Adrenal gland (tissue), 9 donors: ENCODE measurements at regions not wholly inside any gene's neighbourhood (a gene's known extent, or its start where the extent isn't known, plus 50 kb on each side); places are given as distances from the start of the nearest gene placed in this dataset.
"Not testable (repeated sequence)": the region's sequence is repeated elsewhere in the genome, so short reads cannot be mapped to it uniquely, and the experiment has no call there.

ENCODE experiments used
- DNase-seq, 7 donors: peaks; one replicate each; pipeline ENCODE4 v3.0.0-alpha.2; 2019 to 2020
- H3K27ac ChIP-seq, 5 donors: fragments of 200-600 bp; sonication (generic) in 4 of 5; 1 replicate in 3 of 5; 2 replicates in 2 of 5; pipeline versions ENCODE4 v1.5.1 to v1.8.0; 2016 to 2020; ENCODE audit warnings: mild to moderate bottlenecking in 1 of 5
- H3K27me3 ChIP-seq: fragments of 200-600 bp; 2 replicates; pipeline ENCODE4 v1.8.0; 2021
- H3K36me3 ChIP-seq, 2 donors: fragments of 200-600 bp; replicated peaks in 1 of 2; 1 replicate in 1 of 2; 2 replicates in 1 of 2; pipeline versions ENCODE4 v1.5.1 to v1.8.0; 2018 to 2022
- H3K4me1 ChIP-seq, 2 donors: fragments of 200-600 bp; replicated peaks in 1 of 2; 1 replicate in 1 of 2; 2 replicates in 1 of 2; pipeline versions ENCODE4 v1.5.1 to v1.8.0; 2018 to 2021
- H3K4me3 ChIP-seq, 4 donors: fragments of 200-600 bp; sonication (generic) in 3 of 4; one replicate each; pipeline ENCODE4 v1.5.1; 2016 to 2018
- H3K9me3 ChIP-seq, 3 donors: fragments of 200-600 bp; sonication (generic) in 1 of 3; replicated peaks in 1 of 3; 1 replicate in 2 of 3; 2 replicates in 1 of 3; pipeline versions ENCODE4 v1.5.1 to v1.8.0; 2016 to 2021
- POLR2A ChIP-seq, 2 donors: fragments of 450-650 bp; IDR thresholded peaks; one replicate each; pipeline ENCODE4 v1.6.1; 2017; ENCODE audit warnings: antibody characterized with exemption in 2 of 2, mild to moderate bottlenecking in 2 of 2, moderate library complexity in 1 of 2
- WGBS, 4 donors: extraction: QIAGEN DNeasy Blood & Tissue Kit in 2 of 4; methylation state at CpG; one replicate each; pipeline versions ENCODE4 v1.1.5 to v1.1.7; 2013 to 2017; 5-methylcytosine and 5-hydroxymethylcytosine counted together
- intact Hi-C, 2 donors: fragments of 100-400 bp; cut with DNase I; formaldehyde crosslinking; loops; one replicate each; pipeline versions ENCODE4 v1.14.1 to v1.15.0; 2022 to 2023
- TF ChIP-seq, protein P1 (sequence below), 6 experiments: fragments of 450-650 bp in 4 of 6; fragments of 200-600 bp in 2 of 6; sonication (generic) in 1 of 6; IDR thresholded peaks; 1 replicate in 5 of 6; 2 replicates in 1 of 6; pipeline versions ENCODE4 v1.5.1 to v1.8.0; 2016 to 2021; ENCODE audit warnings: antibody characterized with exemption in 6 of 6, mild to moderate bottlenecking in 2 of 6, moderate library complexity in 1 of 6
- donor health status: healthy with polysubstance abuse.
- donor health status: Bipolar disorder and iron deficiency.
- donor health status: DM: yes; HTN: yes; CAD: no.
- donor health status: DM: no; HTN: no; CAD: no.
- donor health status: DM: no; HTN: no; CAD: no.

DNA sequence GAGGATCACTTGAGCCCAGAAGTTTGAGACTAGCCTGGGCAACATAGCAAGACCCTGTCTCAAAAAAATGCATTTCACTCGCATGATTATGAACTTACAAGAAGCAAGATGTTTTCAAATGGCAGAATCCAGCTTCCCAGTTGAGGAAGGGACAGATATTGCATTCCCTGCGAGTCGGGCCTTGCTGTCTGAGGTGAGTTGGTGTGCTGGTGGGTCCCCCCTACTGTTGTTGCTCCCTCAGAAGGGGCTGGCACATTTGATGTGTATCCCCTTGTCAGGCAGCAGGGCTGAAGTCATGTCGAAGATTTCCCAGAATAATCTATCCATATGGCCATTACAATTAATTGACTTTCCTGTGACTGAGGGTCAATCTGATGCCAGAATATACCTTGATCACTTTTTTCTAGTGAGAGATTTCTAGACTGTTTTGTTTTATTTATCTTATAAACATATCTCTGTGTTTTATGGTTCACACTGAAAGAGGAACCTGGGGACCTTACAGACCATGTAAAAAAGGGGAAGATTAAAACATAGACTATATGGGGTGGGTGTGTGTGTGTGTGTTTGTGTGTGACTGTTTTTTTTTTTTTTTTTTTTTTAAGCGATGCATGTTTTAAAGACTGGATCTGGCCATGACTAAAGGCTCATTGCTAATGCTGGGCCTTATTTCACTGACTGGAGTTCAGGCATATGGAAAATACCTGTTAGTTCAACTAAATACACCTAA lies 112.1 kb upstream of the MRPS22 start:
- no peaks in the 10 kb centered on the region for H3K36me3 ChIP-seq
- TF ChIP-seq POLR2A (IDR thresholded peaks at IDR 0.05), result no peak
- WGBS, 4 donors, result 79 to 91% (median 87%) methylated on average over 4 to 5 of the region's 5 CpGs
- no peak for DNase-seq
- H3K9me3 ChIP-seq, result no peaks in the 10 kb centered on the region
- intact Hi-C loops, result no loop called here
- H3K27ac ChIP-seq, result no peak overlapping the region
- H3K4me3 ChIP-seq, result no peak overlapping the region
- peaks cover 13 to 14% of the 10 kb centered on the region in 2 donors for H3K4me1 ChIP-seq
- no peaks in the 10 kb centered on the region for H3K27me3 ChIP-seq

GRCh38 chr3:139232341-139232740 lies 111.5 kb upstream of the MRPS22 start:
- H3K36me3 ChIP-seq, H3K9me3 ChIP-seq, H3K27me3 ChIP-seq, H3K4me1 ChIP-seq, H3K4me3 ChIP-seq, H3K27ac ChIP-seq, DNase-seq, intact Hi-C loops: not testable (repeated sequence)
- WGBS, 4 donors, result 92 to 97% (median 94%) methylated on average over 3 of the region's 3 CpGs

DNA sequence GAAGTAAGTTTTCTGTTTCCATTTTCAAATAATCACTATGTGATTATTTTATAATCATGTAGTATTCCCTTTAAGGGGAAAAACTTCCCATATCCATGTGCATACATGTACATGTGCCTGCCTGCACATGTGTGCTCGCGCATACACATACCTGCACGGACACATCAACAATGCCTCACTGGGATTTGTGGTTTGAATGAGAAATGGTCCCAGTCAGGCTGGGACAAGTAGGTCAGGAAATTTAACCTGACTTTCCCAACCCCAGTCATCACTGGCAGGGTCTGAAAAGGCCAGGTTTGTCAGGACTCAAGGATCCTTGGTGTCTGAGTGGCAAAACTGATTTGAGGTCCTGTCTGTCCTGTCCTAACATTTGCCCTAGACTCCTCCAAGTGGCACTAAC lies 109.3 kb upstream of the MRPS22 start:
- intact Hi-C loops, result no loop called here

GRCh38 chr3:139235192-139235591 lies 108.6 kb upstream of the MRPS22 start:
- no peak overlapping the region for H3K4me3 ChIP-seq
- H3K27ac ChIP-seq, result no peak overlapping the region
- TF ChIP-seq POLR2A (IDR thresholded peaks at IDR 0.05), result no peak
- TF ChIP-seq, protein P1, sequence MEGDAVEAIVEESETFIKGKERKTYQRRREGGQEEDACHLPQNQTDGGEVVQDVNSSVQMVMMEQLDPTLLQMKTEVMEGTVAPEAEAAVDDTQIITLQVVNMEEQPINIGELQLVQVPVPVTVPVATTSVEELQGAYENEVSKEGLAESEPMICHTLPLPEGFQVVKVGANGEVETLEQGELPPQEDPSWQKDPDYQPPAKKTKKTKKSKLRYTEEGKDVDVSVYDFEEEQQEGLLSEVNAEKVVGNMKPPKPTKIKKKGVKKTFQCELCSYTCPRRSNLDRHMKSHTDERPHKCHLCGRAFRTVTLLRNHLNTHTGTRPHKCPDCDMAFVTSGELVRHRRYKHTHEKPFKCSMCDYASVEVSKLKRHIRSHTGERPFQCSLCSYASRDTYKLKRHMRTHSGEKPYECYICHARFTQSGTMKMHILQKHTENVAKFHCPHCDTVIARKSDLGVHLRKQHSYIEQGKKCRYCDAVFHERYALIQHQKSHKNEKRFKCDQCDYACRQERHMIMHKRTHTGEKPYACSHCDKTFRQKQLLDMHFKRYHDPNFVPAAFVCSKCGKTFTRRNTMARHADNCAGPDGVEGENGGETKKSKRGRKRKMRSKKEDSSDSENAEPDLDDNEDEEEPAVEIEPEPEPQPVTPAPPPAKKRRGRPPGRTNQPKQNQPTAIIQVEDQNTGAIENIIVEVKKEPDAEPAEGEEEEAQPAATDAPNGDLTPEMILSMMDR (IDR thresholded peaks at IDR 0.05), result no peak
- no peaks in the 10 kb centered on the region for H3K9me3 ChIP-seq
- H3K4me1 ChIP-seq, result no peaks in the 10 kb centered on the region
- intact Hi-C loops, result no loop called here
- no peak for DNase-seq
- H3K36me3 ChIP-seq, result no peaks in the 10 kb centered on the region
- WGBS, 4 donors, result 66 to 93% (median 81%) methylated on average over 1 of the region's 1 CpG
- H3K27me3 ChIP-seq, result no peaks in the 10 kb centered on the region

More for the DNA sequence above, 109.3 kb upstream of the MRPS22 start:
- Histone ChIP-seq H3K9me3 (no peaks in the 10 kb centered on the region), H3K4me1 (no peaks in the 10 kb centered on the region), H3K4me3 (no peak overlapping the region), H3K36me3 (no peaks in the 10 kb centered on the region), H3K27me3 (no peaks in the 10 kb centered on the region), H3K27ac (no peak overlapping the region)
- 65 to 84% (median 67%) methylated on average over 3 of the region's 3 CpGs for WGBS, 4 donors
- no peak for DNase-seq
- TF ChIP-seq, protein P1 (IDR thresholded peaks at IDR 0.05), result no peak
- TF ChIP-seq POLR2A (IDR thresholded peaks at IDR 0.05), result no peak

- Histone ChIP-seq H3K4me3 (no peak overlapping the region), H3K4me1 (no peaks in the 10 kb centered on the region), H3K9me3 (no peaks in the 10 kb centered on the region), H3K36me3 (no peaks in the 10 kb centered on the region), H3K27ac (no peak overlapping the region), H3K27me3 (no peaks in the 10 kb centered on the region)
- TF ChIP-seq POLR2A (IDR thresholded peaks at IDR 0.05), result no peak
- TF ChIP-seq, protein P1 (IDR thresholded peaks at IDR 0.05), result no peak
- intact Hi-C loops, result no loop called here
- WGBS, 4 donors, result 68 to 75% (median 71%) methylated on average over 3 of the region's 3 CpGs
- no peak for DNase-seq
These were observed 107.5 kb upstream of the MRPS22 start for GRCh38 chr3:139236336-139236735.
